ENCODE measurements at regions not wholly inside any gene's neighbourhood (a gene's known extent, or its start where the extent isn't known, plus 50 kb on each side); places are given as distances from the start of the nearest gene placed in this dataset.

DNA sequence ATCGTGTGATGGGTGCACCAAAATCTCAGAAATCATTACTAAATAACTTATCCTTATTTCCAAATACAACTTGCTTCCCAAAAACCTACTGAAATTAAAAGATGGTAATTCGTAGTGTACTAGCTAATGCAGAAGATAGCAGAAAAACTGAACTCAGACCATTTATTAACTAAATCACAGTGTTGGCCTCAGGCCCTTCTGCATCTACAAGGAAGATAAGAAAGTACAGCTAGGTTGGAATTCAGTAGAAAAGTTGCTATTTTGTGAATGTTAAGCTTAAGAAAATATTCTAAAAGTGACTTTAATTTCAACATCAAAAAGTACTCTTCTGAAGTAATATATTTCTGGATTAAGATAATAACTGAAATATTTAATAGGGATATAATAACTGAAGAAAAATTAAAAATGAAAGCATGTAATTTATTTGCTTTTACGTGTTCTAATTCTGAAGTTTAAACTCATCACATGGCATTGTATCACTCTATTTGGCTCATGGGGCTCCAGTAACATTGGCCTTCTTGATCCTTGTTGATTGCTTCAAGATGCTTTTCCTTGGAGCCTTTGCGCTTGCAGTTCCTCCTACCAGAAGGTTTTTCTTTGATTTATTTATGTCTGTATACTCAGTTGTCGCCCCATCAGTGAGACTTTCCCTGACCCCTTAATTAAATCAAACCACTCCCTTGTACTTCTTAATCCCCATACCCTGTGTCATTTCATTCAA, 847.9 kb upstream of the ANO3 start:
- TF ChIP-seq POLR2AphosphoS5 (IDR thresholded peaks at IDR 0.05; ENCODE audit: insufficient read depth in 1 of 2, low read depth in 1 of 2) (no peak), POLR2A (IDR thresholded peaks at IDR 0.05) (no peak)
- TF ChIP-seq, protein P1, sequence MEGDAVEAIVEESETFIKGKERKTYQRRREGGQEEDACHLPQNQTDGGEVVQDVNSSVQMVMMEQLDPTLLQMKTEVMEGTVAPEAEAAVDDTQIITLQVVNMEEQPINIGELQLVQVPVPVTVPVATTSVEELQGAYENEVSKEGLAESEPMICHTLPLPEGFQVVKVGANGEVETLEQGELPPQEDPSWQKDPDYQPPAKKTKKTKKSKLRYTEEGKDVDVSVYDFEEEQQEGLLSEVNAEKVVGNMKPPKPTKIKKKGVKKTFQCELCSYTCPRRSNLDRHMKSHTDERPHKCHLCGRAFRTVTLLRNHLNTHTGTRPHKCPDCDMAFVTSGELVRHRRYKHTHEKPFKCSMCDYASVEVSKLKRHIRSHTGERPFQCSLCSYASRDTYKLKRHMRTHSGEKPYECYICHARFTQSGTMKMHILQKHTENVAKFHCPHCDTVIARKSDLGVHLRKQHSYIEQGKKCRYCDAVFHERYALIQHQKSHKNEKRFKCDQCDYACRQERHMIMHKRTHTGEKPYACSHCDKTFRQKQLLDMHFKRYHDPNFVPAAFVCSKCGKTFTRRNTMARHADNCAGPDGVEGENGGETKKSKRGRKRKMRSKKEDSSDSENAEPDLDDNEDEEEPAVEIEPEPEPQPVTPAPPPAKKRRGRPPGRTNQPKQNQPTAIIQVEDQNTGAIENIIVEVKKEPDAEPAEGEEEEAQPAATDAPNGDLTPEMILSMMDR (IDR thresholded peaks at IDR 0.05) = no peak

All from vagina (tissue), 2 donors.